GM19395 (cell line): ENCODE measurements at regions not wholly inside any gene's neighbourhood (a gene's known extent, or its start where the extent isn't known, plus 50 kb on each side); places are given as distances from the start of the nearest gene placed in this dataset.
"Not testable (repeated sequence)": the region's sequence is repeated elsewhere in the genome, so short reads cannot be mapped to it uniquely, and the experiment has no call there.

ENCODE experiments used
- ATAC-seq: cut with Tn5 transposase; IDR thresholded peaks from one replicate; pipeline ENCODE4 v1.9.1; 2021; ENCODE audit warnings: mild to moderate bottlenecking, moderate library complexity; ENCODE audit not compliant: unreplicated experiment

DNA sequence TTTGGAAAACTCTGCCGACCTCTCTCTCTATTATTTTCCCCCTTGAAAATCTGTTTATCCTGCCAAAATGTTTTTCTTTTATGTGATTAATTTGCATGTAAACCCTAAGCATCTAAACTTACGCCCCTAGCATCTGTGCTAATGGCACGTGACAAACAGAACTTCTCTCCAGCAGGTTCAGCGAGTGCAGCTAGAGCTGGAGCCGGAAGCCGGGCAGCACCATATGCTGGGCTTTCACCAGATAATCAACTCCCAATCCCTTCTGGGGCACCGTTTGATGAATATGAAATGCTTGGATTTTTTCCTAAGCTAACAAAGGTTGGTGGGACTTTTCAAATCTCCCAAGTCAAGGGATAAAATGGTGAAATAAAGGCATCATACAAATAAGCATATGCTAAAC is 667.5 kb upstream of the TMEM132C start:
- ATAC-seq, result no peak

DNA sequence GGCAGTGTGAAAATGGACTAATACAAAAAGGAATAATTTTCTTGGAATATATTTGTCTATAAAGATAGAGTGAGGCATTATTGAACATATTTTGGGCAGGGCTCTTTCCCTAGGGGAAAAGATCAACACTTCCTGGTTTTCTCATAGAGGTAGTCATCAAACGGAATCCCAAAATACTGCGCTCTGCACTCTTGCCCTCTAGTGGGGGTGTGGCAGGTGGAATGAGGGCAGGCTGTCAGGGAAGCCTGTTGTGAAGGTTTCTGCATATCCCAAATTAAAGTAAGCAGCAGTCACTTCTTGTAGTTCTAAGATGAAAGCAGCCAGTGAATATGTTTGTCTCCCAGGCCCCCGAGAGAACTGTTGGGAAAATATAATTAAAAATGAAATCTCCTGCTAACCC is 666.8 kb upstream of the TMEM132C start:
- no peak for ATAC-seq

DNA sequence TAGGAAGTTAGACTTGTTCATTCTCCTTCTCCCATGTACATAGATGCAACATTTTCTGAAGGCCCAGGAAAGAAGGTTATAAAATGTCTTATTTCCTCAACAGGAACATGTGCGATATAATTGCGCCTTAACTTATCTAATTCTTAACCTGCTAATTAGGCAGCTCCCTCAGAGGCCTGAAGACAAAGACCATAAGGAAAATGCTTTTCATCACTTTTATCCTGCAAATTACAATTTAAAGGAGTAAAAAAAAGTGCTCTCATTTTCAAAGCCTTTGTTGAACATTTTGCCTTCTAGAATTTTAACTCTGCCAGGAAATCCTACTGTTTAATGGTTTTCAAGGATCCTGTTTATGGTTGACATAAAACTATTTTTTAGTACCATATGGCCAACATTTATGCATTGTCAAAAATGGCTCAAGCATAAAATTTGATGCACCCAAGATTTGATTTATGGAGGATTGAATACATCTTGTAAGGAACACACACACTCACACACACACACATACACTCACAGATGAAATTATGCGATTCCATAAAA is 660.4 kb upstream of the TMEM132C start:
- no peak for ATAC-seq

DNA sequence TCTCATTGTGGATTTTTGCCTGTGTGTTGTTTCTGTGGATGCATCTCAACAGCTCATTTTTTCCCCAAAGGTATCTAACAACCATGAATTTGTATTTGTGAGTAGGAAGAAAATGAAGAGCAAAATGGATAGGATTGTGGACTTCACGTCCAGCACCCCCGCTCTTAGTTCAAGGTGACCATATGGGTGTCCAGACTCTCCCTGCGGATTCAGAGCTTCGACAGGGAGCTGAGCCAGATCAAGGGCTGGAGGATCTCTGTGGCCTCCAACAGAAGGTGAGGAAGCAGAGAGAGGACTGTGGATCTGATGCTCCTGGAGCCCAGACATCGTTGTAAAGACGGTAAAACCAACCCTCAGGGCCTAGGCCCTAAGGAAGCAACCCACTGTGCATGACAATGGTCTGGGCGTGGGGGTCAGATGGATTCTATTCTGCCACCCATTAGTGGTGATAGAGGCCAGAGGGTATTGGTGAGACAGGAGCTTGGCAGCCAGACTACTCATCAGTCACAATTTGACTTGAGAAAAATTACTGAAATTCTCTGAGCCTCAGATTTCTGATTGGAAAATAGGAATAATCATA is 659.7 kb upstream of the TMEM132C start:
- no peak for ATAC-seq

DNA sequence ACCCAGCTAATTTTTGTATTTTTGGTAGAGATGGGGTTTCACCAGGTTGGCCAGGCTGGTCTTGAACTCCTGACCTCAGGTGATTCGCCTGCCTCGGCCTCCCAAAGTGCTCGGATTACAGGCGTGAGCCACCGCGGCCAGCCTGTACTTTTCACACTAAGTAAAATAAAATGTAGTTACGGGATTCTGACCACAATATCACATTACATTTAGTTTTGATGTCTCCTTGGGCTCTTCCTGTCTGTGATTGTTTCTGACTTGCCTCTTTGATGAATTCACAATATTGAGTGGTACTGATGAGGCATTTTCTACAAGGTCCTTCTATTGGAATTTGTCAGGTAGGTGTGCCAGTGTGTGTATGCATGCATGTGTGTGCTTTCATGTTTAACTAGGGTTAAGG is 658.6 kb upstream of the TMEM132C start:
- not testable (repeated sequence) for ATAC-seq

DNA sequence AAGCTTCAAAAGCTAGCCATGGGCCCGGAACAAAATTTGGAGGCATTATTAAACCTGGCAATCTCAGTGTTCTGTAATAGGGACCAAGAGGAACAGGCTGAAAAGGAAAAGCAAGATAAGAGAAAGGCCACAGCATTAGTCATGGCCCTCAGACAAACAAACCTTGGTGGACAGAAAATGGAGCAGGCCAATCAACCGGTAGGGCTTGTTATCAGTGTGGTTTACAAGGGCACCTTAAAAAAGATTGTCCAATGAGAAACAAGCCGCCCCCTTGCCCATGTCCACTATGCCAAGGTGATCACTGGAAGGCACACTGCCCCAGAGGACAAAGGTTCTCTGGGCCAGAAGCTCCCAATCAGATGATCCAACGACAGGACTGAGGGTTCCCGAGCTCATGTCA is 653.9 kb upstream of the TMEM132C start:
- no peak for ATAC-seq

DNA sequence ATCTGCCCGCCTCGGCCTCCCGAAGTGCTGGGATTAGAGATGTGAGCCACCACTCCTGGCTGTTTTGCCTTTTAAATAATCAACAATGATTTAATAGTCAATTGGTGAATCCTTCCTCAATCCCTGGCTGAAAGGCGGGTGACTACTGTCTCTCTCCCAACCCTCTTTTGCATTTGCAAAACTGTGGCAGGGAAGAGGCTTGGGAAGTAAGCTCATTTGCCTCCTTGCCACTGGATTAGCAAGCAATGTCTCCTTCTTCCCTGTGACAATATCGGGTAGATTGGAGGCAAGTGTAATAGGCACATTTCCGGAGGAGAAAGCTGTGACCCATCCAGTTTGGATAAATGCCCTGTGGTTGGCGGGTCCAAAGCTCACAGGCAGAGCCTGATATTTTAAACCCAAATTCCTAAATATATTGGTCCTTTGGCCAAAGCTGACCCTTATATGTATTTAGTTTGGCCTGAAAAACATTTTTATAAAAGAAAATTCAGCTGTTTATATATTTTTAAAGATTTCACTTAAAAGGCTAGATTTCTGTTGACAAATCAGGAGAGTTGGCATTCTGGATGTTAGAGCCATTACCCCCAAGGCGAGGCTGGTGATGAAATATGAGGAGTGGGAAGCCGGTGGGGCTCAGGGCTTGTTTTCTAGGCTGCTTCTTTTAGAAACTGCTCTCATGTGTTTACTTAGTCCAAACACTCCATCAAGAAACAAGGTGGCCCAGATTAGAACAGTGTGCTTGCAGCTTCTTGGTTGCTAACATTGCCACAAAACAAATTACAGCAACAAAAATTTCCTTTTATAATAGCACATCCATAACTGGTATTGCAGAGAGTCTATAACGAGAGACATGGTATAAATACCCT is 646.9 kb upstream of the TMEM132C start:
- ATAC-seq, result no peak

DNA sequence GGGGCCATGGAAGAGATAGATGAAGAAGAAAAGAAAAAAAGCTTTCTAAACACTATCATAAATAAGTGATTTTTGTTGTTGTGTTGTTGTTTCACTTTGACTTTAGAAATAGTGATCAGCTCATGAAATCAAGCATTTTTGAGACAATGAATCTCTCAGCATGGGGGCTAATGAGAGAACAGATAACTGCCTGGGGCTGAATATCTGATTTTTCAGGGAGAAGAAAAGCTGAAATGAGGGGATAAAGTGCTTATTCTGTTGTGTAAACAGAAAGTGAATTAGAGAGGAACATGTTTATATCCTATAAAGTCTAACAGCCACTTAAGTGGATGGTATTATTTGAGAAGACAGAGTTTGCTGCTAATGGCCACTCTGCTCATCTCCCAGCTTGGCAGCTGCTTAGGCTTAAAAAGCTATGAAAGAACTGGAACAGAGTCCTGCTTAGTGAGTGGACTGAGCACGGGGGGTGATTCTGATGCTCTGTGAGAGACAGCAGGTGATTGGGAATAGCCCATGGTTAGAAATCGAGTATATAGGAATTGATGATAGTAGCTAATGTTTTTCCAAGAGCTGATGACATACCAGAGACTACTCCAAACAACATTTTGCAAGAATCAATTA is 646.1 kb upstream of the TMEM132C start:
- ATAC-seq, result no peak

DNA sequence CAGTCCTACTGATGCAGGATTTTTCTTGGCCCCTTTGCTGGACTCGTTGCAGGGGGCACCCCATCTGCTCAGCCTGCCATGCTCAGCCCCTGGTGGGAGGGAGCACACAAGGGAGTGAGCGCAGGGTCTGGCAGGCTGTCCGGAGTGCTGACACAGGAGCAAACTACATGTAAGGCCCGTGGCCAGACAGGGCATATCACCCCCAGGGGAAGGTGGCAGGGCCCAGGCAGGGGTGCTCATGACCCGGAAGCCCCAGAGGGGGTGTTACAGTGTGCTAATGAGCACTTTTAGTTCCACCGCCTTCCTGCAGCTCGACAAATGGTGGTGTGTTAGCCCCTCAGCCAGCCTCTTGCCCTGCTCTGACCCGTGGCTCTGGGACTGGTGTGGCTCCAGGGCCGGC is 645.6 kb upstream of the TMEM132C start:
- no peak for ATAC-seq

DNA sequence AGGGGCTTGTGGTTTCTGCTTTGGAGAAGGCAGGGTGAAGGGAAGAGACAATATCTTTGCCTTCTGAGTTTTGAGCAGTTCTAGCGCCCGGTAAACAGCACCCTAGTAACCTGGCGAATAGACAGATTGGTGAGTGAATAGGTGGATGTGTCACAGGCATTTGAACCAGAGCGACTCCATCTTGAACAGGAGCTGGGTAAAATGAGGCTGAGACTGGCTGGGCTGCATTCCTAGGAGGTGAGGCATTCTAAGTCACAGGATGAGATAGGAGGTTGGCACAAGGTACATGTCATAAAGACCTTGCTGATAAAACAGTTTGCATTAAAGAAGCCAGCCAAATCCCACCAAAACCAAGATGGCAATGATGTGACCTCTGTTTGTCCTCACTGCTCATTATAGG is 643.6 kb upstream of the TMEM132C start:
- ATAC-seq, result no peak

DNA sequence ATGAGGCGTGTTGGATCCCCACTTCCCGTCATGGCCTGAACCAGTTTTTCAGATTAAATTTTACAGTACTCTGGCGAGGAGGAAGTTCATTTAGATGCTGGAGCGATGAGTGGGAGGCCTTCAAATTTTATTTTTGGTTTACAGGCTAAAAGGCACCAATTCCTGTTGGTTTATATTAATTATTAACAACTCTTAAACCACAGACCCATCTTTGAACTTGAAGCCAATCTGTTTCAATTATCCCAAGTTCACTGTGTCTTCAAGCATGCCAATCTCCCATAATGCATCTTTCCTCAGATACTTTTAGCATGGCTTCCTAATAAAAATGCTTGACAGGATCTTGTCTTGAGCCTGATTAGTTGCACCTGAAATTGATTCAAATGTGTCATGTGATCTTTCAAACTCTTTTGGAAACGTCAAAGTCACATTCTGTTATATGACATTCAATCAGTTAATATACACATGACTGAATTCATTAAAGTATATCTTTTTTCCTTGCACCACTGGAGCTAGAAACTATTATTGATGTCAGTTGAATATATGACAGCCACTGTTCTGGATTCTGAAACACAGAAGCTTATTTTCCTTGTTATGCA is 641.7 kb upstream of the TMEM132C start:
- no peak for ATAC-seq

DNA sequence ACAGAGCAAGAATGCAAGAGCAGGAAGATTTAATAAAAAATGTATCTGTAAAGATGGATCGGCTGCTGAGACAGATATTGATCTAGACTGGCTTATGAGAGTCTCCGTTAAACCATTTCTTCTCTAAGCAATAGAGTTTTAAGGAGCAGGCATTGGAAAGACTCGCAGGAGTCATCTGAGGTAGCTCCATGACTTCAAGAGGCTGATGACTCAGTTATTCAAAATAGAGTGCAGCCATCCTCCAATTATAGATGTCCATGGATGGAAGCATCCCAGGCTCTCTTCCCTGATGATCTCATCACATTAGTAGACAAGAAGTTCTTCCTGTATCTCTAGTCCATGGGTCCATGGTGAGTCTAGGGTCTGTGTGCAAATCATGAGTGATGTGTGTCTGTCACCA is 638.3 kb upstream of the TMEM132C start:
- no peak for ATAC-seq

DNA sequence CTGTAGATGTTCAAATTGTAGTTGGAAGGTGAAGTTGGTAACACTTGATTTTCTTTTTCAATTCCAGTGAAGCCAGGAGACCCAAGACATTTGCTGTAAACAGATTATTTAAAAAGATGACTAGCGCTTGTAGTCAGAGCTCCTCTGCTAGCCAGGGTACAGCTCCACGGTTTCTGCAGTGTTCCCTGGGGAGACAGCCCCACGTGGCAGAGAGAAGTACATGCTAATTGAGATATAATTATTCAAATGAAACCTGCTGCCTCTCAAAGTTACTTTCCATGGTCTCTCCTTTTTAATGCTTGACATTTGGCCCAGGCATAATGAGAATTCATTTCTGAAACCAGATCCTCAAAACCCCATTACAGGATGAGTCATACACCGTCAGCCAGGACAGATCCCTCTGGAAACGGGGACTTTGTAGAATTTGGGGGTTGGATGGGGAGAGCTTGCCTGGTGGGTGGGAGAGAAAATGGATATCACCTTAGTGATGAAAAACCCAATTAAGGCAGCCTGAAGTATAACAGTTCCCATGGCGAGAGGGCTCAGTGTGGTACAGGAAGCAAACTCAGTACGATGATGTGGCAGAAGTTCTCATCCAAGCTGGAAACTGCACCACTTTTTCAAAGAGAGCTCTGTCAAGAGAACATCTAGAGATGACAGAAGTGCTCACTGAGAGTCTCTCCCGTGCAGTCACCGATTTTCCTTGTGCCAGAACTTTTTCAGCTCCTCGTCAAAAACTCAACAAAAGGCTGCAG is 637.7 kb upstream of the TMEM132C start:
- ATAC-seq, result no peak

DNA sequence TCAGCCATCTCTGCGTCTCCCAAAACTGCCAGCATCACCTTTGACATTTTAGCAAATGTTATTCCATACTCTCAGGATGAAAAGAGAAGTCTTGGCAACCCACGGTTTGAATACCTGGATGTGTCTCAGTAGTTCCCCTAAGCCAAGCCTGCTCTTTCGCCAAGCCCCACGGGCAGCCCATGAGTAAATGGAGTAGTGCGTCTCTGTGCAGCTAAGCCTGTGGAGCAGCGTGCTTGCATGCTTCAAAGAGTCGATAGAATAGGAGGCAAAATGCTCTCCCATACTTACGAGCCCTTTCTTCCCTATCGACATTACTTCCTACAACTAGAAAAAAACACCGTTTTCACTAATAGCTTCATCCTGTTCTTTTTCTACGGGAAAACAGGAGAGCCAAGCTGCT is 634.5 kb upstream of the TMEM132C start:
- ATAC-seq, result no peak

DNA sequence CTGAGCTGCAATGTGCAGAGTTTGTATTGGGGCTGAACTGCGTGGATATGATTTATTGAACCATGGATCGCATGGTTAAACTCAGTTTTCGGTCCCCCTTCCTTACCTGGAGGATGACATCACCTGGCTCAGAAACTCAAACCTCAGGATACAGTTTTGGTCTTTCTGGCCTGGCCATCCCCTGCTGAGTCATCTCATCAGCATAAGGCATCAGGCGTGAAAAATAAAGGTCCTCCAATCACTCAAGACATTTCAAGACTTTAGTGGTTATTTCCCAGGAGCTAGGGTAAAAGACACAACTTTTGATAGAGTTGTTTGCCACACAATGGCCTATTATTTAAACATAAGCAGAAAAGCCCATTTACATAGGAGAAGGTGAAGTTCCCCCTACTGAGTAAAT is 631.1 kb upstream of the TMEM132C start:
- ATAC-seq, result no peak

DNA sequence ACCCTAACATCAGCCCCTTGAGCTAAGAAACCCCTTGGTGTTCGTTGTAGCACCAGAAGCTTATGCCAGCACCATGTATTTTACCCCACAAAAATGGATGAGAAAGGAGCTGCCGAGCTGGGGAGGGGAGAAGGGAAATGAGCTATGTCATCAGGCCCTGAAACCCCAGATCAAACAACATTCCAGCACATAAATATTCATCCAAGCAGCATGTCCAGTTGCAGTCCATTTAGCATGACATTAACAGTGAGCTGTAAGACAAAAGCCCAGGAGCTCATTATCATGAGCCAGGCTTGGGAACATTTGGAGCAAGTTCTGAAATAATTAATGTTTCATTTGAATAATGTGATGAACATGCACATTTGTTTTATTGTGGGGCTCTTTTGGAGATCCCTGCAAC is 630.1 kb upstream of the TMEM132C start:
- ATAC-seq, result no peak

DNA sequence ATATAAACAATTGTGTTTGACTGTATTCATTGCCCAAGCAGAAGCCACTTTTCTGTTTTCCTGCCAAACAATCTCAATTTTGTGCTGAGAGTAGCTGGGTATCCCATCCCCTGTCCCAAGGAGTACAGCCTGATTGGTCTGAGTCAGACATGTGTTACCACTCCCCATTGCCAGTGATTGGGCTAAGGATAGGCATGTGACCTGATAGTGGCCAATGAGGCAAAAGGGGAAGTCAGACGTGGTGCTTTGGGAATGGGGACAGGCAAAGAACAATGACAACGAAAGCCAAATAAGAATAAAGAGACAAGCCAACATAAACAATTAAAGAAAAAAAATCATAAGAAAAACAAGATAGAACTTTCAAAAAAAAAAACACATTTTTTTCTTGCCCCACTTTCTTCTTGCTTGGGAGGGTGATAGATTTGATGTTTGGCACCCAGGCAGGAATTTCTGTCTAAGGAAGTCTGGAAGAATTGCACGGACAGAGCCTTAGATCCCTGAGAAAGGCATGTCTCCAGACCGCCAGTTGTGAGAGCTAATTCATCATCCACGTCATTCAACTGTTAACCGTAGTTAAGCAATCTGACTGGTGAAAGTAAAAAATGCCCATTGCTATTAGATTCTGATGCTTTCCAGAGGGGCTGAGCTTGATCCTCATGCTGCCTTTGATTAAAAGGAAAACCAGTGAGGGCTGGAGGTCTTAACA is 626.6 kb upstream of the TMEM132C start:
- no peak for ATAC-seq

DNA sequence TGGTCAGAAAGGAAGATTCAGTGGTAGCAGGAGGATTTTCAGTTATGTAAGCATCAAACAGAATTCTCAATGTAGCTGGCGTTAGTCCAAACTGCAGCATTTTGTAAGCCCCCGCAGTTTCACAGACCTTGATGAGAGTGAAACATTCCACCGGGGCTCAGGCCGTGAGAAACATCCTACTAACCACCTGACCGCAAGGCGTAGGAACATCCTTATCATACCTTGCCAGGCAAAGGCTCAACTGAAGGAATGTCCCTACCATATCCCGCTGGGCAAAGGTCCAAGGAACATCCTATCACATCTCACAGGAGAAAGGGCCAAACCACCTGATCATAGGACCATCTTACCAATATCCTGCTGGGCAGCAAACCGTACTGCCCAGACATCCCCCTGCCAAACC is 624.8 kb upstream of the TMEM132C start:
- ATAC-seq, result no peak

DNA sequence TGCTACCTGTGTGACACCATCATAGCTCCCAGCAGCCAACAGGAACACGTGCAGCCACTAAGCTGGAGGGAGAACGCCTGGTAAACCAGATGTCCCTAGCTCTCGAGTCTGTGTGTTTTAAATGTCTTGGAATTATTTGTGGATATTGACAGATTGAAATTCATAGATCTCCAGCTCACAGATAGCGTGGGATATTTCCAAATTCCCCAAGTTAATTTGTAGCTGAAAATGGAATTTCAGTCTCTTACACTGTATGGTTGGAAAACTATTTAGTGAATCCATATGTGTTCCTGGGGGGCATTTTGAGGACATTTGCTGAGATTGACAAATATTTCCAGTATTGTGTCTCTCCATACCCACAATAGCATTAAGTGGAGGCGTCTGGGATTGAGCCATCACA is 618.6 kb upstream of the TMEM132C start:
- ATAC-seq, result no peak

DNA sequence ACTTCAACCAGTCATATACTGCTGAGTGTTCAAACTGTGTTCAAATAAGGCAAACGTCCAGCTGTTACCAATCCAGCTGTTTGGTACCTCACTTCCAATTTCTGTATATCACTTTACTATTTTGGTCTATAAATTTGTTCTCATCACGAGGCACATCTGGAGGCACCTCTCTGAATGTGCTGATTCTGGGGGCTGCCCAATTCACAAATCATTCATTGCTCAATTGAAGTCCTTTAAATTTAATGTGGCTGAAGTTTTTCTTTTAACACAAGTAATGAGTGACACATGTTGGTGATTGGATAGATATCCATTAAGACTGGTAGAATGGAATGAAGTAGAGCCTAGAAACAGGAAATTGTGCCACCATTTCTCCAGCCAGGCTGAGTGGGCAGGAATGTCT is 617.0 kb upstream of the TMEM132C start:
- no peak for ATAC-seq
